HCT116 (cell line): ENCODE measurements at regions not wholly inside any gene's neighbourhood (a gene's known extent, or its start where the extent isn't known, plus 50 kb on each side); places are given as distances from the start of the nearest gene placed in this dataset.

Experiments used
- ATAC-seq: fragments of 200-7000 bp; cut with Tn5 transposase; 2 replicates; pipeline ENCODE4 v1.9.1; 2020; ENCODE audit warnings: mild to moderate bottlenecking, moderate library complexity
- BruUV-seq: library from RNA; stranded (reverse); fragments of 400-500 nt; replicated peaks from 2 replicates; lab custom pipeline; 2021; lab: Mats Ljungman, UMichigan
- CTCF ChIA-PET: fragments of 300-600 bp; sonication (Branson Sonifier 250); formaldehyde crosslinking; loops from one replicate; lab custom pipeline; 2021; ENCODE audit warnings: antibody characterized with exemption; lab: Charles Lee
- POLR2A ChIA-PET: fragments of 300-600, 350-600 bp; sonication (Branson Sonifier 250); formaldehyde crosslinking; loops from one replicate; lab custom pipeline; 2021; ENCODE audit warnings: antibody characterized with exemption; lab: Charles Lee
- RAD21 ChIA-PET, 2 experiments: fragments of 300-600 bp; sonication (Branson Sonifier 250); formaldehyde crosslinking; loops; one replicate each; lab custom pipeline; 2023; ENCODE audit warnings: low total read pairs in 2 of 2; ENCODE audit not compliant: uncharacterized antibody in 2 of 2, unreplicated experiment in 2 of 2, low non-redundant PET in 1 of 2; lab: Charles Lee
- DNase-seq: peaks from one replicate; pipeline ENCODE4 v3.0.0-alpha.2; 2010; ENCODE audit warnings: low read depth, low spot score
- H2AFZ ChIP-seq: fragments of 200-600 bp; shearing (Covaris generic), sonication (generic); 2 replicates; pipeline ENCODE4 v1.6.1; 2017; ENCODE audit warnings: low read depth, mixed run types, mixed read lengths, antibody characterized with exemption, low read length; ENCODE audit not compliant: poor library complexity, severe bottlenecking
- H3K27ac ChIP-seq: 2 replicates; pipeline ENCODE4 v1.5.1; 2012; ENCODE audit warnings: low read depth, low read length
- H3K27me3 ChIP-seq: fragments of 200-600 bp; sonication (generic); 2 replicates; pipeline ENCODE4 v1.6.1; 2016; ENCODE audit warnings: mixed run types, low read length, mixed read lengths; ENCODE audit not compliant: insufficient read depth
- H3K36me3 ChIP-seq, 2 experiments: fragments of 200-500 bp in 1 of 2; fragments of 200-600 bp in 1 of 2; sonication (Bioruptor generic) in 1 of 2; sonication (generic) in 1 of 2; 2 replicates each; pipeline versions ENCODE4 v1.5.1 to v1.6.1; 2014 to 2016; ENCODE audit warnings: low read length in 2 of 2, inconsistent platforms in 1 of 2, mixed read lengths in 1 of 2, mixed run types in 1 of 2; ENCODE audit not compliant: insufficient read depth in 2 of 2, control insufficient read depth in 1 of 2
- H3K4me1 ChIP-seq, 2 experiments: fragments of 200-600 bp in 1 of 2; sonication (generic) in 1 of 2; 2 replicates each; pipeline versions ENCODE4 v1.5.1 to v1.6.1; 2012 to 2017; ENCODE audit warnings: low read length in 2 of 2, inconsistent platforms in 1 of 2, mild to moderate bottlenecking in 1 of 2, mixed read lengths in 1 of 2, mixed run types in 1 of 2, moderate library complexity in 1 of 2; ENCODE audit not compliant: insufficient read depth in 2 of 2, control insufficient read depth in 1 of 2
- H3K4me2 ChIP-seq: fragments of 200-600 bp; sonication (generic); 2 replicates; pipeline ENCODE4 v1.6.1; 2017; ENCODE audit warnings: mixed run types, low read length, mixed read lengths
- H3K4me3 ChIP-seq, 2 experiments: fragments of 200-600 bp in 1 of 2; sonication (generic) in 1 of 2; replicated peaks in 1 of 2; 2 replicates each; pipeline ENCODE4 v1.5.1; 2011 to 2016; ENCODE audit warnings: low read length in 2 of 2, control low read depth in 1 of 2, low read depth in 1 of 2, mild to moderate bottlenecking in 1 of 2, mixed read lengths in 1 of 2, mixed run types in 1 of 2
- H3K79me2 ChIP-seq: fragments of 200-600 bp; sonication (generic); 2 replicates; pipeline ENCODE4 v1.6.1; 2017; ENCODE audit warnings: mild to moderate bottlenecking, mixed run types, low read length, moderate library complexity, mixed read lengths; ENCODE audit not compliant: insufficient read depth
- H3K9ac ChIP-seq: fragments of 200-600 bp; sonication (generic); 2 replicates; pipeline ENCODE4 v1.6.1; 2016; ENCODE audit warnings: low read length, mixed read lengths
- H3K9me2 ChIP-seq: fragments of 200-600 bp; sonication (generic), shearing (Covaris generic); 2 replicates; pipeline ENCODE4 v1.6.1; 2017; ENCODE audit warnings: mixed run types, mild to moderate bottlenecking, moderate library complexity; ENCODE audit not compliant: insufficient read depth
- H3K9me3 ChIP-seq, 2 experiments: fragments of 200-500 bp in 1 of 2; fragments of 200-600 bp in 1 of 2; sonication (Bioruptor generic) in 1 of 2; sonication (generic) in 1 of 2; 2 replicates each; pipeline ENCODE4 v1.6.1; 2014 to 2017; ENCODE audit warnings: low read length in 2 of 2, mixed read lengths in 2 of 2, inconsistent platforms in 1 of 2, low read depth in 1 of 2, mild to moderate bottlenecking in 1 of 2, mixed run types in 1 of 2, moderate library complexity in 1 of 2; ENCODE audit not compliant: control insufficient read depth in 1 of 2, insufficient read depth in 1 of 2
- H4K20me1 ChIP-seq: fragments of 200-600 bp; sonication (generic), shearing (Covaris generic); 2 replicates; pipeline ENCODE4 v1.6.1; 2017; ENCODE audit warnings: mixed run types, mild to moderate bottlenecking, moderate library complexity; ENCODE audit not compliant: insufficient read depth
- ATF3 ChIP-seq: IDR thresholded peaks from 2 replicates; pipeline ENCODE4 v1.6.1; 2012
- CBX3 ChIP-seq: IDR thresholded peaks from 2 replicates; pipeline ENCODE4 v1.6.1; 2012; ENCODE audit warnings: low read depth
- CEBPB ChIP-seq: IDR thresholded peaks from 2 replicates; pipeline ENCODE4 v1.6.1; 2012; ENCODE audit warnings: low read depth
- CTCF ChIP-seq, 3 experiments: fragments of 200-600 bp in 1 of 3; sonication (generic) in 1 of 3; IDR thresholded peaks in 2 of 3; conservative IDR thresholded peaks in 1 of 3; 2 replicates each; pipeline ENCODE4 v1.5.1; 2012 to 2017; ENCODE audit warnings: low read depth in 2 of 3, low read length in 2 of 3, antibody characterized with exemption in 1 of 3, borderline replicate concordance in 1 of 3, control low read depth in 1 of 3, mild to moderate bottlenecking in 1 of 3, mixed read lengths in 1 of 3, mixed run types in 1 of 3, moderate library complexity in 1 of 3; ENCODE audit not compliant: insufficient read depth in 1 of 3
- EZH2 ChIP-seq: fragments of 200-600 bp; sonication (generic); IDR thresholded peaks from 2 replicates; pipeline ENCODE4 v1.6.1; 2017; ENCODE audit warnings: antibody characterized with exemption, mixed run types
- POLR2AphosphoS5 ChIP-seq: IDR thresholded peaks from 2 replicates; pipeline ENCODE4 v1.6.1; 2011; ENCODE audit warnings: mild to moderate bottlenecking, low read depth, low read length, moderate library complexity
- REST ChIP-seq: IDR thresholded peaks from 2 replicates; pipeline ENCODE4 v1.6.1; 2012; ENCODE audit warnings: low read depth
- TCF7L2 ChIP-seq: IDR thresholded peaks from 2 replicates; pipeline ENCODE4 v1.7.0; 2011; ENCODE audit warnings: borderline replicate concordance, inconsistent platforms; ENCODE audit not compliant: insufficient read depth, insufficient read length; ENCODE audit errors: extremely low read depth
- YY1 ChIP-seq: IDR thresholded peaks from 2 replicates; pipeline ENCODE4 v1.6.1; 2011; ENCODE audit warnings: low read length, low read depth, moderate library complexity, mild to moderate bottlenecking; ENCODE audit not compliant: insufficient replicate concordance; ENCODE audit errors: extremely low read depth
- ZBTB33 ChIP-seq: IDR thresholded peaks from 2 replicates; pipeline ENCODE4 v1.6.1; 2011; ENCODE audit warnings: mild to moderate bottlenecking, low read length, moderate library complexity; ENCODE audit not compliant: insufficient replicate concordance; ENCODE audit errors: extremely low read depth
- intact Hi-C: fragments of 100-400 bp; cut with micrococcal nuclease; formaldehyde crosslinking; loops from 2 replicates; pipeline ENCODE4 v1.10.0; 2022

- DNase-seq, result no peak
- Histone ChIP-seq H3K79me2 (no peaks in the 10 kb centered on the region), H3K9ac (no peak overlapping the region), H3K9me3 (no peaks in the 10 kb centered on the region), H2AFZ (no peak overlapping the region), H4K20me1 (no peaks in the 10 kb centered on the region), H3K4me2 (no peak overlapping the region), H3K27me3 (peaks cover 4% of the 10 kb centered on the region; the same call in 1 of the 2 replicates), H3K4me1 (no peaks in the 10 kb centered on the region), H3K9me2 (no peaks in the 10 kb centered on the region), H3K27ac (no peak overlapping the region), H3K36me3 (no peaks in the 10 kb centered on the region), H3K4me3 (no peak overlapping the region)
- ChIA-PET CTCF (no interaction called here), RAD21 (no interaction called here), POLR2A (no interaction called here)
- ATAC-seq, result no peak
- intact Hi-C loops, result no loop called here
- BruUV-seq, result no TSS peak
- TF ChIP-seq CTCF (IDR thresholded peaks at IDR 0.05 in 2 of 3, conservative IDR thresholded peaks at IDR 0.05 in 1 of 3; ENCODE audit: borderline replicate concordance in 1 of 3, insufficient read depth in 1 of 3, low read depth in 2 of 3, low read length in 2 of 3) (no peak), ZBTB33 (no peak), REST (no peak), EZH2 (no peak), CEBPB (no peak), CBX3 (no peak), ATF3 (no peak), POLR2AphosphoS5 (no peak), YY1 (no peak), TCF7L2 (no peak)
These were observed 137.3 kb upstream of the PLXNA2 start for GRCh38 chr1:208381481-208381880.
